GM12892 (cell line): ENCODE measurements at regions not wholly inside any gene's neighbourhood (a gene's known extent, or its start where the extent isn't known, plus 50 kb on each side); places are given as distances from the start of the nearest gene placed in this dataset.
"Not testable (repeated sequence)": the region's sequence is repeated elsewhere in the genome, so short reads cannot be mapped to it uniquely, and the experiment has no call there.

Experiments used
- POLR2A ChIP-seq: IDR thresholded peaks from 2 replicates; pipeline ENCODE4 v1.6.1; 2011; ENCODE audit warnings: low read depth, low read length, control low read depth
- POLR2AphosphoS5 ChIP-seq: IDR thresholded peaks from 2 replicates; pipeline ENCODE4 v1.6.1; 2011; ENCODE audit warnings: low read depth, low read length, control low read depth
- TAF1 ChIP-seq: IDR thresholded peaks from 2 replicates; pipeline ENCODE4 v1.6.1; 2011; ENCODE audit warnings: low read depth, mild to moderate bottlenecking, control low read depth, low read length, borderline replicate concordance

DNA sequence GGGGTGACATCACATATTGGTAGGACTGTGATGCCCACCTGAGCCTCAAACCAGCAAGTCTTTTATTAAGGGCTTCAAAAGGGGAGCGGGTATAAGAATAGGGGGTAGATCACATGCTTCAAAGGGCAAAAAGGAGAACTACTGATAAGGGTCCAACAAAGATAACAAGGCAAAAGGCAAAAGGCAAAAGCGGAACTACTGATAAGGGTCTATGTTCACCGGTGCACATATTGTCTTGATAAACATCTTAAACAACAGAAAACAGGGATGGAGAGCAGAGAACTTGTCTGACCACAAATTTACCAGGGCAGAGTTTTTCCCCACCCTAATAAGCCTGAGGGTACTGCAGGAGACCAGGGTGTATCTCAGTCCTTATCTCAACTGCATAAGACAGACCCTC lies 110.7 kb downstream of the RBMX2 start:
- not testable (repeated sequence) for TF ChIP-seq TAF1, POLR2A, POLR2AphosphoS5
